Peyer's patch (tissue), 4 donors: ENCODE measurements at regions not wholly inside any gene's neighbourhood (a gene's known extent, or its start where the extent isn't known, plus 50 kb on each side); places are given as distances from the start of the nearest gene placed in this dataset.

Experiments
- CTCF ChIP-seq, 6 experiments: fragments of 450-650 bp in 4 of 6; fragments of 200-600 bp in 2 of 6; sonication (generic) in 1 of 6; IDR thresholded peaks; one replicate each; pipeline ENCODE4 v1.5.1; 2017 to 2019; ENCODE audit warnings: antibody characterized with exemption in 6 of 6, mild to moderate bottlenecking in 3 of 6, moderate library complexity in 1 of 6
- POLR2A ChIP-seq, 2 donors: fragments of 450-650 bp; IDR thresholded peaks; one replicate each; pipeline ENCODE4 v1.5.1; 2017; ENCODE audit warnings: antibody characterized with exemption in 2 of 2, mild to moderate bottlenecking in 2 of 2, moderate library complexity in 2 of 2

GRCh38 chr14:99347561-99347960, 75.6 kb upstream of the BCL11B start:
- TF ChIP-seq CTCF (IDR thresholded peaks at IDR 0.05) (no peak), POLR2A (IDR thresholded peaks at IDR 0.05) (no peak)
